ENCODE measurements at regions not wholly inside any gene's neighbourhood (a gene's known extent, or its start where the extent isn't known, plus 50 kb on each side); places are given as distances from the start of the nearest gene placed in this dataset.

GRCh38 chr1:194176212-194176611, 989.8 kb upstream of the B3GALT2 start:
- no peak for DNase-seq (ENCODE audit: low read depth in 2 of 2)

DNA sequence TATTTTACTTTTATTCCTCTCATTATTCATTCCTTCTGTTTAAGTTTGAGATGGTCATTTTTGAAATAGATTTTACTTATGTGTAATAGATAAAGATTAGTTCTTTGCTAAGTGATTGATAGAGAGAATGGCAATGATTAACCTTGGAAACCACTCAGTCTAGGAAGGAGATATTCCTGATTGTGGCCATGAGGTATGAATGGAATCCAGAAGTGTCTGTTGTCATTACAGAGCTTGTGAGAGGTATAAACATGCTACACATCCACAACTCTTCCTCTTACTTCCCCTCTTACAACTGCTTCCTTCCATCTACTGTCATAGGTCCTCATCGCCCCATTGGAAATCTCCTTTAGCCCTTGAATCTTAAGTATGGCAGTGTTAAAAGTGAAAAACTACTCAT, 988.8 kb upstream of the B3GALT2 start:
- DNase-seq (ENCODE audit: low read depth in 2 of 2): no peak

- DNase-seq (ENCODE audit: low read depth in 2 of 2): no peak
Measured at GRCh38 chr1:194174528-194174927, 988.1 kb upstream of the B3GALT2 start.

DNA sequence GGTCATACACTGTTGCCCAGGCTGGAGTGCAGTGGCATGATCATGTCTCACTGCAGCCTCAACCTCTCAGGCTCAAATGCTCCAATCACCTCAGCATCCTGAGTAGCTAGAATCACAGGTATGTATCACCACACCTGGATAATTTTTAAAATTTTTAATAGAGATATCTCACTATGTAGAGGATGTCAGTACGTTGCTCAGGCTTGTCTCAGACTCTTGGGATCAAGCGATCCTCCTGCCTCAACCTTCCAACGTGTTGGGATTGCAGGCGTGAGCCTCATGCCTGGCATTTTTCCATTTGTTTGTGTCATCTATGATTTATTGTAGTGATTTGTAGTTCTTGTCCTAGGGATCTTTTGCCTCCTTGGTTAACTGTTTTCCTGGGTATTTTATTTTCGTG, 985.2 kb upstream of the B3GALT2 start:
- no peak for DNase-seq (ENCODE audit: low read depth in 2 of 2)

DNA sequence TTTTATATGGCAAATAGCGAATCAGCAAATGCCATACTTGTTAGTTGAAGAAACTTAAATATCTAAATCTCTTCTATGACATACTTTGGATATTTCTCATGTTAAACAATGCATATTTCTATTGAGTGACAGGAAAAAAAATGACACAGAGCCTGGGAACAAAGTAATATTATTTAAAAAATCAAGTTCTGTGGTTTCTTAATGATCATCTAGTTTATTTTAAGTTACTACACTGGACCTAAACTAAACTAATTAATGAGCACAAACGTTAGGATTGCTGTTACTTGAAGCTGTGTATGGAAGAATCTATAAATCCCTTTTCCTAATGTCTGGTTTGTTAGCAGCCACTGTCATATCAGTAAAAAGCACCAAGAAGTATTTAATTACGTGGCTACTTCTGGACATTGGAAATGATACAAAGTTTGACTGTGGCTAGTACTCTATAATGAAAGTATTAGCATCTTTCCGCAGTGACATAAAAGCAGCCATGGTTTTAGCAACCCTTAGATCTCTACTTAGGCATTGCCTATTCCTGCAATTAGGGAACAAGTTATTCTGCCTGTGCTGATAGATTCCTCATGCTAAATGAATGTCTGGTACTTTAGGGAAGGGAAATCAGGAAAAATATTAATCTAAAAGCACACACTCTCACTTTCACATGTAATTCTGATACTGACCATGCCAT, 981.7 kb upstream of the B3GALT2 start:
- no peak for DNase-seq (ENCODE audit: low read depth in 2 of 2)

DNA sequence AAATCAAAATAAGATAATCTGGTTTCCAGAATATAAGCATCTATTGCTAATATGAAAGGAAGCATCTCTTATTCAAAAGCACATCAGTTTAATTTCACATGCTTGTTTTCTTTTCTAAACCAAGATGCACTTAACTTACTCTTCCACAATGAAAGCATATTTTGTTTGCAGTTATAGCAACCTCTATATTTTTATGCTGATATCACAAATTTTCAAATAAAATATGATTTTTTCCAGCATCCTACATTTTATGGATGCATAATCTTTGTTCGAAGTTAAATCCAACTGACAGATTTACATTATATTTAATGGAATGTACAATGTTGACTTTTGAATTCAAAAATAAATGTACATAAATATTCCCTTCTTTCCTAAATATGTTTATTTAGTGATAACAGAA, 978.3 kb upstream of the B3GALT2 start:
- no peak for DNase-seq (ENCODE audit: low read depth in 2 of 2)

DNA sequence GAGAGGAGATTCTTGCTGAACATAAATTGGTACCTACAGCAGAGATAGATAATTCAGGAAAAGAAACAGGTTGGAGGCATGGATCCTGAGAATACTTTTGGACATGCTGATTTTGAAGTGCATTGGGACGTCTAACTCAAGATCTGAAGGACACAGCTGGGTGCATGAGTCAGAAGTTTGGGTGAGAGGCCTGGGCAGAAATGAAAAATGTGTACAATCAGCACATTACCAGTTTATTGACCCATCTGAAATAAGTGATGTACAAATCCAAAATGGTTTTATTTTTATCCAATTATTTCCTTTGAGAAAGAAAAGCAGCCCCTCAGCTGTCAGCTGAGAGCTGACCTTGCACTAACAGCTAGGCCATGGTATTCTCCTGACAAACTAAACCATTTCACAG, 975.2 kb upstream of the B3GALT2 start:
- DNase-seq (ENCODE audit: low read depth in 2 of 2): no peak

GRCh38 chr1:194159941-194160340, 973.5 kb upstream of the B3GALT2 start:
- DNase-seq (ENCODE audit: low read depth in 2 of 2): no peak

- no peak for DNase-seq (ENCODE audit: low read depth in 2 of 2)
Measured at GRCh38 chr1:194155962-194156361, 969.5 kb upstream of the B3GALT2 start.

GRCh38 chr1:194151056-194151455, 964.6 kb upstream of the B3GALT2 start:
- no peak for DNase-seq (ENCODE audit: low read depth in 2 of 2)

DNA sequence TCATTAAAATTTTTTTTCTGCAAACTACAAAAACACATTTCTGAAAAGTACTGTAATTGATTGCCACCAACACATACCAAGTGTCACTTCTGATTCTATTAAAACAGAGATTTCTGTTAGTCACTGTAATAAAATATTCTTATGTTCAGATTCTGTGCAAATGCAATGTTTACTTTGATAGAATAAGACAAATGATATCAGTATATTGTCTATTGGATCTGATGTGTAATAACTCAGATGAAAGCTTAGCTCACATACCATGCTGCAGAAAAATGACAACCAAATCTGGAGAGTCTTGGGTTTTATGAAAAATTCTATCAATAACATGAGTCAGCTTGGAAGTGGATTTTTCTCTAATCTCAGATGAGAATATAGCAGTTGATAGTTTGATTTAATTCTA, 963.8 kb upstream of the B3GALT2 start:
- no peak for DNase-seq (ENCODE audit: low read depth in 2 of 2)

DNA sequence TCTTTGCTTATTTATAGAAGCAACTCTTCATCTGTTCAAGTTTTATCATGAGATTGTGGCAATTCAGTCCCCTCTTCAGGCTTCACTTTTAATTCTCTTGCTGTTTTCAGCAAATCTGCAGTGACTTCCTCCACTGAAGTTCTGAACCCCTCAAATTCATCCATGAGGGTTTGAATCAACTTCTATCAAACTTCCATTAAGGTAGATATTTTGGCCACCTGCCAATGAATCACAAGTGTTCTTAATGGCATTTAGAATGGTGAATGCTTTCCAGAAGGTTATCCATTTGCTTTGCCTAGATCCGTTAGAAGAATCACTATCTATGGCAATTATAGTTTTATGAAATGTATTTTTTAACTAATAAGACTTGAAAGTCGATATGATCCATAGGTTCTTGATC, 946.7 kb upstream of the B3GALT2 start:
- DNase-seq (ENCODE audit: low read depth in 2 of 2): no peak

DNA sequence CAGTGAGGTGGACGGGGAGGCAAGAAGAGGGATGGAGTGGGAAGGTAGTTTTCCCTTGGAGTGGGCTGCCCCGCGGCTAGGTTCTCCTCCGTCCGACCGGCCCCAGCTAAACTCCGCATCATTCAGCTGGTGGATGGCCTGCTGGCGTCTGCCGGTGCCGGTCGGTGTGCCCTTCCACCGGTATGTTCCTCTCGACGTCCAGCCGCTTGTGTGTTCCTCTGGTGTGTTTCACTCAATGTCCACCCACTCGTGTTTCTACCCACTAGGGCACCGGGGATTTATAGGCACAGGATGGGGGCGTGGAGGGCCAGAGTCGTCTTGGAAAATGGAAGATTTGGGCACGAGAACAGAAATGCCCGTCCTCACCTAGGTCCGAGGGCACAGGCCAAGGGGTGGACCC, 931.7 kb upstream of the B3GALT2 start:
- DNase-seq (ENCODE audit: low read depth in 2 of 2): no peak

DNA sequence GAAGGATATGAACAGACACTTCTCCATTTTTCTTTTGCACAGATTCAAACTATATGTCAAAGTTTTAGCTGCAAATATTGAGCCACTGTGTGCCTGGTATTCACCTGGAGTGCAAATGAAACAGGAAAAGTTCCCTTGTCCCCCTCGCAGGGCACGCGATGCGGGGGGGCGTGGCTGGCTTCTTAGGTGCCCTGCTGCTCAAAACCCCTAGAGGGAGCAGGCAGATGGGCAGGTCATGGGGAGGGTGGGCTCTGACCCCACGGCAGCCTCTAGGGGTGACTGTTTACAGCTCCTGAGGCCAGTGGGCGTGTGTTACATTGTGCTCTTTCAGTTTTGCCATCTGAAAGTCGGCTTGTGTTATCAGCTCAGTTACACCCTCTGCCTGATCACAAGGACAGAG, 931.2 kb upstream of the B3GALT2 start:
- no peak for DNase-seq (ENCODE audit: low read depth in 2 of 2)

GRCh38 chr1:194114288-194114687, 927.9 kb upstream of the B3GALT2 start:
- DNase-seq (ENCODE audit: low read depth in 2 of 2): no peak

DNA sequence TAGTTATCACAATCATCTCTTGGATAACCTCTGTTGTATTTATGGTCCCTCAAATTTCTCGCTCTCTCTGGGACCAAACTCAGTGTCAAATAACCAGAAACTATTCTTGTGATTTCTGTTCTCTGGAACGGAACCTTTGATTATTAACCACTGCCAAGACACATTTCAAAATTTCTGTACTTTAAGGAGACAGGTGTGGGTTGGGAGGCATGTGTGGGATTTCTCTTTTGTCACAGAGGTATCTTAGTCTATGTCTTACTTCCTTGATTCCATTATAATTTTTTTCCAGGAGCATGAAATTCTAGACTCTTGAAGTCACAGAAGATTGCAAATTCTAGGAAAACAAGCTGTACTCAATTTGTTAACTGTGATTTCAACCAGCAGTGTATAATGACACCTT, 919.0 kb upstream of the B3GALT2 start:
- DNase-seq (ENCODE audit: low read depth in 2 of 2): no peak

DNA sequence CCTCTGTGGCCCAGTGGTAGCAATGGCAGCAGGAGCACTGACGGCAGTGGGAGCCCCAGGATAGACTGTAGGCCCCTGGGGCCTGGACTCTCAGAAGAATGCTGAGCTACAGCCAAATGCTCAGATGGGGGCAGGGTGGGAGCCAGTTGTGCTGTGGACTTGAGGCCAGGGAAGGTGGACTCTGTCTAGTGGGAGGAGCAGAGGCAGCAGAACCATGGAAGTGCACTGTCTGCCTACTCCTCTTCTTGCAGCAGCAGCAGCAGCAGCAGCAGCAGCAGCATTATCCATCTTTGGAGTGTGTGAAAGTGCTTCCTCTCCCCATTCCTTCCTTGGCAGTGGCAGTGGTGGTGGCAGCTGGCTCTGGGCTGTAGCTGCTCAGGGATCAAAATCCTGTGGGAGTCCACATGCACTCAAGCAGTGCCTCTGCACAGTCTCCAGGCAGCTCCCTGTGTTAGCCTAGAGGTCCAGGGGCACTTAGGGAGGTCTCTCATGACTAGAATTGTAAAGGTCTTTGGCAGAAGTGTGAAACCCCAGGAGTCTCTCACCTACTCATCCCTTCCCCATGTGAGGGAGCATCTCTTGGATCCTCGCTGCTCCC, 917.9 kb upstream of the B3GALT2 start:
- no peak for DNase-seq (ENCODE audit: low read depth in 2 of 2)

- no peak for DNase-seq (ENCODE audit: low read depth in 2 of 2)
Measured at GRCh38 chr1:194103516-194104246, 917.3 kb upstream of the B3GALT2 start.

DNA sequence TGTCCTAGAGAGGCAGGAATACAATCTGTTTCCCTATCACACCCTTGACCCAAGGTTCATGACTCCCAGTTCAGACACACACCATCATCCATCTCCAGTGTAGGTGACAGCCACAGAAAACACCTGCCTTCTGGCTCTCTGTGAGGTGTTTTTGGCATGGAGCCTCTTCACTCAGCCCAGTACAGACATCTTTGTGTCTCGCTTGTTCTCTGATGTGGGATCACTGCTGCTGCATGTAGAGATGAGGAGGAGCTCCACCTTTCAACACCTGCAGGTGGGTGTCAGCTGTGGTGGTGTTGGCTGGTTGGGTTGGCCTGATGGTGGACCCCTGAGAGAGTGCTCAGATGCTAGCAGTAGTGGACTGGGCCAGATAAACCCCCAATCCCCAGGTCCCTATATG, 916.7 kb upstream of the B3GALT2 start:
- no peak for DNase-seq (ENCODE audit: low read depth in 2 of 2)

GRCh38 chr1:194102607-194103006, 916.2 kb upstream of the B3GALT2 start:
- no peak for DNase-seq (ENCODE audit: low read depth in 2 of 2)

- no peak for DNase-seq (ENCODE audit: low read depth in 2 of 2)
Measured at GRCh38 chr1:194084755-194085154, 898.3 kb upstream of the B3GALT2 start.

DNA sequence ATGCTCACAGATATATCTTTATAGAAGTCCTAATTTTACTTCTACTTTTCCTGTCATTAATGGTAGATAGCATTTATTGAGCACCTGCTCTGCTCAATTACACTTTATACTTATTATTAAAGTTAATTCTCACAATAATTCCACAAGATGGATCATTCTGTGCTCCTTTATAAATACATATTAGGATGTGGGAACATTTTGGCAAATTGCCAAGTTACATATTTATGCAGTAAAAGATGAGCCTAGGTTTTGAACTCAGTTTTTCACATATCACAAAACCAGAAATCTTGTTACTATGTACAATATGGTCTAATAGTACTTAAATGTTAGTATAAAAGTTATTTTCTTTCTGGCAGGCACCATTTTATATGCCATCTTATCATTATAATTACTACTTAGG, 895.0 kb upstream of the B3GALT2 start:
- no peak for DNase-seq (ENCODE audit: low read depth in 2 of 2)

DNA sequence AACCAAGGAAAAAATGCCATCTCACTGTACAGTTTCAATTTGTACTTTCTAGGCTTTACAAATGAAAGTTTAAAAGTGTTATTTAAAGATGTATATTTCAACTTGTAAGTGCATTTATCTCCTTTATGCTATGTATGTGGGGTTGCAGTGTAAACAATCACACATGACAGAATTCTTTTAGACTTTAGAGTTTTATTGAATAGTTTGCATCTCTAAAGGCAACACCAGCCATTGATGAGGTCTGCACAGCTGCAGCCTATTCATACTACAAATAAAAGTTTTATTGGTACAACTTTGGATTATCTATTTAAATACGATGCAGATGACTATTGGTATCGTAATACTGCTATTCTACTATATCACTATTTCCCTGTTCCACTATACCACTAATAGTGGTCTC, 894.4 kb upstream of the B3GALT2 start:
- DNase-seq (ENCODE audit: low read depth in 2 of 2): no peak
